GM06990 (cell line): ENCODE measurements at regions not wholly inside any gene's neighbourhood (a gene's known extent, or its start where the extent isn't known, plus 50 kb on each side); places are given as distances from the start of the nearest gene placed in this dataset.

Experiments
- DNase-seq: peaks from one replicate; pipeline ENCODE4 v3.0.0-alpha.2; 2011; ENCODE audit not compliant: insufficient read length; ENCODE audit errors: extremely low read depth
- H3K27me3 ChIP-seq: replicated peaks from 2 replicates; pipeline ENCODE4 v1.6.0; 2011; ENCODE audit warnings: low read length; ENCODE audit not compliant: control insufficient read depth, insufficient read depth
- H3K36me3 ChIP-seq: 2 replicates; pipeline ENCODE4 v1.5.1; 2011; ENCODE audit warnings: low read length; ENCODE audit not compliant: control insufficient read depth, insufficient read depth
- H3K4me3 ChIP-seq: replicated peaks from 2 replicates; pipeline ENCODE4 v1.5.1; 2011; ENCODE audit warnings: low read depth, mild to moderate bottlenecking, control low read depth, low read length
- CTCF ChIP-seq: IDR thresholded peaks from 2 replicates; pipeline ENCODE4 v1.5.1; 2011; ENCODE audit warnings: low read length, control low read depth, mild to moderate bottlenecking, inconsistent platforms; ENCODE audit not compliant: insufficient read depth, poor library complexity, severe bottlenecking

- peaks cover 3% of the 10 kb centered on the region for H3K27me3 ChIP-seq
- TF ChIP-seq CTCF, result no peak
- H3K4me3 ChIP-seq, result no peak overlapping the region
- H3K36me3 ChIP-seq, result no peaks in the 10 kb centered on the region
- no peak for DNase-seq
Observed at GRCh38 chr11:112828421-112828820, 132.8 kb upstream of the NCAM1 start.

GRCh38 chr11:112829971-112830654 lies 131.1 kb upstream of the NCAM1 start:
- TF ChIP-seq CTCF, result no peak
- no peak overlapping the region for H3K4me3 ChIP-seq
- peaks cover 3% of the 10 kb centered on the region for H3K27me3 ChIP-seq
- DNase-seq, result no peak
- H3K36me3 ChIP-seq, result no peaks in the 10 kb centered on the region

- Histone ChIP-seq H3K36me3 (no peaks in the 10 kb centered on the region), H3K27me3 (peaks cover 4% of the 10 kb centered on the region), H3K4me3 (no peak overlapping the region)
- no peak for TF ChIP-seq CTCF
- DNase-seq, result no peak
Observed at GRCh38 chr11:112831041-112831440, 130.2 kb upstream of the NCAM1 start.

GRCh38 chr11:112831969-112832766 lies 129.1 kb upstream of the NCAM1 start:
- no peak for TF ChIP-seq CTCF

GRCh38 chr11:112834277-112834755 lies 126.9 kb upstream of the NCAM1 start:
- Histone ChIP-seq H3K27me3 (peaks cover 4% of the 10 kb centered on the region), H3K36me3 (no peaks in the 10 kb centered on the region), H3K4me3 (no peak overlapping the region)
- no peak for TF ChIP-seq CTCF
- DNase-seq, result no peak

More at GRCh38 chr11:112831969-112832766, 129.1 kb upstream of the NCAM1 start:
- Histone ChIP-seq H3K4me3 (no peak overlapping the region), H3K36me3 (no peaks in the 10 kb centered on the region), H3K27me3 (peaks cover 4% of the 10 kb centered on the region)
- no peak for DNase-seq
